ENCODE measurements at regions not wholly inside any gene's neighbourhood (a gene's known extent, or its start where the extent isn't known, plus 50 kb on each side); places are given as distances from the start of the nearest gene placed in this dataset.

GRCh38 chr6:159595173-159595572, 97.9 kb downstream of the SOD2 start:
- TF ChIP-seq, protein P1, sequence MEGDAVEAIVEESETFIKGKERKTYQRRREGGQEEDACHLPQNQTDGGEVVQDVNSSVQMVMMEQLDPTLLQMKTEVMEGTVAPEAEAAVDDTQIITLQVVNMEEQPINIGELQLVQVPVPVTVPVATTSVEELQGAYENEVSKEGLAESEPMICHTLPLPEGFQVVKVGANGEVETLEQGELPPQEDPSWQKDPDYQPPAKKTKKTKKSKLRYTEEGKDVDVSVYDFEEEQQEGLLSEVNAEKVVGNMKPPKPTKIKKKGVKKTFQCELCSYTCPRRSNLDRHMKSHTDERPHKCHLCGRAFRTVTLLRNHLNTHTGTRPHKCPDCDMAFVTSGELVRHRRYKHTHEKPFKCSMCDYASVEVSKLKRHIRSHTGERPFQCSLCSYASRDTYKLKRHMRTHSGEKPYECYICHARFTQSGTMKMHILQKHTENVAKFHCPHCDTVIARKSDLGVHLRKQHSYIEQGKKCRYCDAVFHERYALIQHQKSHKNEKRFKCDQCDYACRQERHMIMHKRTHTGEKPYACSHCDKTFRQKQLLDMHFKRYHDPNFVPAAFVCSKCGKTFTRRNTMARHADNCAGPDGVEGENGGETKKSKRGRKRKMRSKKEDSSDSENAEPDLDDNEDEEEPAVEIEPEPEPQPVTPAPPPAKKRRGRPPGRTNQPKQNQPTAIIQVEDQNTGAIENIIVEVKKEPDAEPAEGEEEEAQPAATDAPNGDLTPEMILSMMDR (IDR thresholded peaks at IDR 0.05; ENCODE audit: low read depth, low read length, poor library complexity, severe bottlenecking) = no peak
- TF ChIP-seq EZH2phosphoT487 (IDR thresholded peaks at IDR 0.05; ENCODE audit: borderline replicate concordance, low read length) = no peak
- no peak overlapping the region for H3K4me2 ChIP-seq (ENCODE audit: low read length)
- H3K9me3 ChIP-seq (ENCODE audit: control insufficient read depth, insufficient read depth, low read length) = no peaks in the 10 kb centered on the region
- no peak overlapping the region for H3K4me3 ChIP-seq (ENCODE audit: low read length)
- no peaks in the 10 kb centered on the region for H3K27me3 ChIP-seq (ENCODE audit: control insufficient read depth, low read length)
- no peak overlapping the region for H3K27ac ChIP-seq (ENCODE audit: low read depth, low read length)
- no peaks in the 10 kb centered on the region for H3F3A ChIP-seq (ENCODE audit: control insufficient read depth, insufficient read depth)
- no peaks in the 10 kb centered on the region for H3K36me3 ChIP-seq (ENCODE audit: control insufficient read depth, low read length)
- H4K20me1 ChIP-seq (ENCODE audit: control insufficient read depth, insufficient read depth, low read depth, low read length) = no peaks in the 10 kb centered on the region
- no peaks in the 10 kb centered on the region for H3K4me1 ChIP-seq (ENCODE audit: control insufficient read depth, low read length)
- H3K79me2 ChIP-seq (ENCODE audit: control insufficient read depth, low read length) = no peaks in the 10 kb centered on the region
- no peaks in the 10 kb centered on the region for H3K9me2 ChIP-seq (replicated peaks; ENCODE audit: control insufficient read depth, low read length)

- H3K27ac ChIP-seq (ENCODE audit: low read depth, low read length) = no peak overlapping the region
- no peaks in the 10 kb centered on the region for H3K36me3 ChIP-seq (ENCODE audit: control insufficient read depth, low read length)
- no peaks in the 10 kb centered on the region for H3F3A ChIP-seq (ENCODE audit: control insufficient read depth, insufficient read depth)
- no peaks in the 10 kb centered on the region for H3K4me1 ChIP-seq (ENCODE audit: control insufficient read depth, low read length)
- TF ChIP-seq EZH2phosphoT487 (IDR thresholded peaks at IDR 0.05; ENCODE audit: borderline replicate concordance, low read length) = no peak
- TF ChIP-seq, protein P1 (IDR thresholded peaks at IDR 0.05; ENCODE audit: low read depth, low read length, poor library complexity, severe bottlenecking) = no peak
- H3K27me3 ChIP-seq (ENCODE audit: control insufficient read depth, low read length) = no peaks in the 10 kb centered on the region
- H3K9me2 ChIP-seq (replicated peaks; ENCODE audit: control insufficient read depth, low read length) = no peaks in the 10 kb centered on the region
- H3K4me2 ChIP-seq (ENCODE audit: low read length) = no peak overlapping the region
- no peak overlapping the region for H3K4me3 ChIP-seq (ENCODE audit: low read length)
- H3K79me2 ChIP-seq (ENCODE audit: control insufficient read depth, low read length) = no peaks in the 10 kb centered on the region
- H4K20me1 ChIP-seq (ENCODE audit: control insufficient read depth, insufficient read depth, low read depth, low read length) = no peaks in the 10 kb centered on the region
- H3K9me3 ChIP-seq (ENCODE audit: control insufficient read depth, insufficient read depth, low read length) = no peaks in the 10 kb centered on the region
Observed at GRCh38 chr6:159594750-159595117, 98.3 kb downstream of the SOD2 start.

DNA sequence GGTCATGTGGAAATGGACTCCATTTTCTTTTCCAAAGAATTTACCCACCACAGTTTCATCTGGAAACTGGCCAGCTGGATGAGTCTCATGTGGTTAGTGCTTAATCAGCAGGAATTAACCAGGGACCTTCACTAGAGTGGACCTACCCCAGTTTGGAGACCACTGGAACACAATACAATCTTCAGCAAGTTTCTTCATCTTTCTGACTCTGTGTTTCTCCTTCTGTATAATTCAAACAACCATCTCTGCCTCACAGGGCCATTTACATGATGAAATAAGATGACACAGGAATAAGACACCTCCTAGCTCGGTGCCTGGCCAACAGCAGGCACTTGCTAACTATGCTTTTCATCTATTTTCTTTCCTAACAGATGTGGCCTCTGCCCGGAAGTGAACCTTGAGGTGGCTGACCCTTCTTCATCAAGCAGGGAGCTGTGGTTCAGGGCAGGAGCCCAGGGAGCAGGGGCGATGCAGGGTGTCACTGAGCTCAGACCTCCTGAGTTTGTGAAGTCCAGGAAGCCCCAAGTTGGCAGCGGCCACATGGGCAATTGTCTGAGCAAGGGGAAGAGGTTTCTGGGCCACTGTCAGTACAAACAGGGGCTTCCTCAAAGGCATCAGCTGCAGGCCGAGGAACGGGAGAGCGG, 98.8 kb downstream of the SOD2 start:
- Histone ChIP-seq H3K4me1 (ENCODE audit: control insufficient read depth, low read length) (no peaks in the 10 kb centered on the region), H3K4me2 (ENCODE audit: low read length) (no peak overlapping the region), H3F3A (ENCODE audit: control insufficient read depth, insufficient read depth) (no peaks in the 10 kb centered on the region), H3K79me2 (ENCODE audit: control insufficient read depth, low read length) (no peaks in the 10 kb centered on the region), H3K9me2 (replicated peaks; ENCODE audit: control insufficient read depth, low read length) (no peaks in the 10 kb centered on the region), H3K27ac (ENCODE audit: low read depth, low read length) (no peak overlapping the region), H4K20me1 (ENCODE audit: control insufficient read depth, insufficient read depth, low read depth, low read length) (no peaks in the 10 kb centered on the region), H3K36me3 (ENCODE audit: control insufficient read depth, low read length) (no peaks in the 10 kb centered on the region), H3K4me3 (ENCODE audit: low read length) (no peak overlapping the region), H3K27me3 (ENCODE audit: control insufficient read depth, low read length) (no peaks in the 10 kb centered on the region), H3K9me3 (ENCODE audit: control insufficient read depth, insufficient read depth, low read length) (no peaks in the 10 kb centered on the region)
- no peak for TF ChIP-seq EZH2phosphoT487 (IDR thresholded peaks at IDR 0.05; ENCODE audit: borderline replicate concordance, low read length)

DNA sequence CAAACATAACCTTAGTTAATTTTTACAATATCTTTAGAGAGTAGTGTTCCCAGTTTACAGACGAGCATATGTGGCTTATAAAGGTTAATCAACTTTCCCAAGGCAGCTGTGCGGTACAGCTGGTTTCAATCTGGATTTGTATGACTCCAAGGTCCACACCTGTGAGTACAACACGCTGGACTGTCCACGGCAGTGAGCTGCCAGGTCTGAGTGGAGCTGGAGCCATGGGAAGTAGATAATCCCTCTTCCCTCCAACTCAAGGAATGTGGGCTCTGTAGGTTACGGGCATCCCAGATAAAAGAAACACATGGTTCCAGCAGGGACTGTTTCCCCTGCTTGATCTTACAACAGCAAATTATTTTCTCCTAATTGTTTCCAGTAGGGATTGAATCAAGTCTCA, 102.2 kb downstream of the SOD2 start:
- H3K27me3 ChIP-seq (ENCODE audit: control insufficient read depth, low read length) = no peaks in the 10 kb centered on the region
- H3K79me2 ChIP-seq (ENCODE audit: control insufficient read depth, low read length) = no peaks in the 10 kb centered on the region
- H3K4me2 ChIP-seq (ENCODE audit: low read length) = no peak overlapping the region
- no peaks in the 10 kb centered on the region for H3F3A ChIP-seq (ENCODE audit: control insufficient read depth, insufficient read depth)
- TF ChIP-seq, protein P1 (IDR thresholded peaks at IDR 0.05; ENCODE audit: low read depth, low read length, poor library complexity, severe bottlenecking) = no peak
- no peak for TF ChIP-seq EZH2phosphoT487 (IDR thresholded peaks at IDR 0.05; ENCODE audit: borderline replicate concordance, low read length)
- no peaks in the 10 kb centered on the region for H3K36me3 ChIP-seq (ENCODE audit: control insufficient read depth, low read length)
- H4K20me1 ChIP-seq (ENCODE audit: control insufficient read depth, insufficient read depth, low read depth, low read length) = no peaks in the 10 kb centered on the region
- no peak overlapping the region for H3K27ac ChIP-seq (ENCODE audit: low read depth, low read length)
- H3K9me2 ChIP-seq (replicated peaks; ENCODE audit: control insufficient read depth, low read length) = no peaks in the 10 kb centered on the region
- no peaks in the 10 kb centered on the region for H3K9me3 ChIP-seq (ENCODE audit: control insufficient read depth, insufficient read depth, low read length)
- H3K4me1 ChIP-seq (ENCODE audit: control insufficient read depth, low read length) = no peaks in the 10 kb centered on the region
- H3K4me3 ChIP-seq (ENCODE audit: low read length) = no peak overlapping the region
